Upper lobe of left lung (tissue), 6 donors: ENCODE measurements at regions not wholly inside any gene's neighbourhood (a gene's known extent, or its start where the extent isn't known, plus 50 kb on each side); places are given as distances from the start of the nearest gene placed in this dataset.

Experiments
- ATAC-seq, 2 donors: fragments of 200-7000 bp; cut with Tn5 transposase; one replicate each; pipeline ENCODE4 v1.9.1; 2022; ENCODE audit warnings: mild to moderate bottlenecking in 2 of 2, moderate library complexity in 2 of 2; ENCODE audit not compliant: low FRiP score in 2 of 2
- DNase-seq, 2 donors: peaks; one replicate each; pipeline ENCODE4 v3.0.0-alpha.2; 2019 to 2020
- H3K27ac ChIP-seq, 4 donors: fragments of 200-600 bp; sonication (generic); one replicate each; pipeline ENCODE4 v1.5.1; 2016 to 2019
- H3K27me3 ChIP-seq, 4 donors: fragments of 200-600 bp; sonication (generic); one replicate each; pipeline ENCODE4 v1.5.1; 2017 to 2019
- H3K36me3 ChIP-seq, 4 donors: fragments of 200-600 bp; sonication (generic); one replicate each; pipeline ENCODE4 v1.5.1; 2016 to 2019
- H3K4me1 ChIP-seq, 4 donors: fragments of 200-600 bp; sonication (generic); one replicate each; pipeline ENCODE4 v1.5.1; 2018 to 2019
- H3K4me3 ChIP-seq, 4 donors: fragments of 200-600 bp; sonication (generic); one replicate each; pipeline ENCODE4 v1.5.1; 2017 to 2019; ENCODE audit warnings: mild to moderate bottlenecking in 2 of 4, moderate library complexity in 1 of 4
- H3K9me3 ChIP-seq, 4 donors: fragments of 200-600 bp; sonication (generic); one replicate each; pipeline ENCODE4 v1.5.1; 2018 to 2019
- EP300 ChIP-seq, 4 donors: sonication (generic); formaldehyde crosslinking; IDR thresholded peaks; one replicate each; pipeline ENCODE4 v1.5.1; 2017; ENCODE audit warnings: antibody characterized with exemption in 4 of 4, control low read depth in 2 of 4
- POLR2A ChIP-seq, 4 donors: fragments of 450-650 bp; IDR thresholded peaks; one replicate each; pipeline ENCODE4 v1.5.1; 2016 to 2017; ENCODE audit warnings: antibody characterized with exemption in 4 of 4, mild to moderate bottlenecking in 2 of 4
- POLR2AphosphoS5 ChIP-seq, 2 donors: sonication (generic); formaldehyde crosslinking; IDR thresholded peaks; one replicate each; pipeline ENCODE4 v1.5.1; 2017; ENCODE audit warnings: antibody characterized with exemption in 2 of 2
- WGBS, 2 donors: methylation state at CpG; one replicate each; pipeline ENCODE4 v1.1.5; 2017 to 2018; 5-methylcytosine and 5-hydroxymethylcytosine counted together
- TF ChIP-seq, protein P1 (sequence below), 6 experiments: fragments of 450-650 bp in 4 of 6; fragments of 200-600 bp in 2 of 6; sonication (generic) in 2 of 6; IDR thresholded peaks; one replicate each; pipeline ENCODE4 v1.5.1; 2016 to 2019; ENCODE audit warnings: antibody characterized with exemption in 6 of 6
- donor health status: DM: no; HTN: no; CAD: no; lungs with moderate emphysema.
- donor health status: DM: no; HTN: yes; CAD: no; lungs with severe emphysema.

DNA sequence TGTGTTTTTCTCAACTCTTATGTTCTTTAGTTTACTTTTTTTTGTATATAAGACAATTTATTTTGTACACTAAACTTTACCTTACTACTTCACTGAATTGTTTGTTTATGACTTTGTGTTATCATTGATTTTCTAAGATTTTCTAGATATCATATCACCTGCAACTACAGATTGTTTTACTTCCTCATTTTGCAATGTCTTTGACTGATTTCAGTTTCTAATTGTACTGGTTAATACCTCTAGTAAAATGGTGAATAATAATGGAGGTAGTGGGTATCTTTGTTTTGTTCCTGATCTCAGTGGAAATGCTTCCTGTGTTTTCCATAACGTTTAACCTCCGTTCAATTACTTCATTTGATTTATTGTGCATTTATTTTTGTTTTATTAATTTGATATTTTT lies 490.2 kb downstream of the TLL1 start:
- WGBS, 2 donors, result 56 to 68% methylated on average over 2 of the region's 2 CpGs
- Histone ChIP-seq H3K27ac (no peak overlapping the region), H3K27me3 (no peaks in the 10 kb centered on the region), H3K36me3 (no peaks in the 10 kb centered on the region), H3K9me3 (peaks cover 0 to 2% (median under 1%) of the 10 kb centered on the region in 4 donors), H3K4me1 (no peaks in the 10 kb centered on the region), H3K4me3 (no peak overlapping the region)
- DNase-seq (no peak), ATAC-seq (no peak)
- no peak for TF ChIP-seq EP300 (IDR thresholded peaks at IDR 0.05)
- TF ChIP-seq POLR2A (IDR thresholded peaks at IDR 0.05), result no peak
- TF ChIP-seq, protein P1, sequence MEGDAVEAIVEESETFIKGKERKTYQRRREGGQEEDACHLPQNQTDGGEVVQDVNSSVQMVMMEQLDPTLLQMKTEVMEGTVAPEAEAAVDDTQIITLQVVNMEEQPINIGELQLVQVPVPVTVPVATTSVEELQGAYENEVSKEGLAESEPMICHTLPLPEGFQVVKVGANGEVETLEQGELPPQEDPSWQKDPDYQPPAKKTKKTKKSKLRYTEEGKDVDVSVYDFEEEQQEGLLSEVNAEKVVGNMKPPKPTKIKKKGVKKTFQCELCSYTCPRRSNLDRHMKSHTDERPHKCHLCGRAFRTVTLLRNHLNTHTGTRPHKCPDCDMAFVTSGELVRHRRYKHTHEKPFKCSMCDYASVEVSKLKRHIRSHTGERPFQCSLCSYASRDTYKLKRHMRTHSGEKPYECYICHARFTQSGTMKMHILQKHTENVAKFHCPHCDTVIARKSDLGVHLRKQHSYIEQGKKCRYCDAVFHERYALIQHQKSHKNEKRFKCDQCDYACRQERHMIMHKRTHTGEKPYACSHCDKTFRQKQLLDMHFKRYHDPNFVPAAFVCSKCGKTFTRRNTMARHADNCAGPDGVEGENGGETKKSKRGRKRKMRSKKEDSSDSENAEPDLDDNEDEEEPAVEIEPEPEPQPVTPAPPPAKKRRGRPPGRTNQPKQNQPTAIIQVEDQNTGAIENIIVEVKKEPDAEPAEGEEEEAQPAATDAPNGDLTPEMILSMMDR (IDR thresholded peaks at IDR 0.05), result no peak
- no peak for TF ChIP-seq POLR2AphosphoS5 (IDR thresholded peaks at IDR 0.05)

DNA sequence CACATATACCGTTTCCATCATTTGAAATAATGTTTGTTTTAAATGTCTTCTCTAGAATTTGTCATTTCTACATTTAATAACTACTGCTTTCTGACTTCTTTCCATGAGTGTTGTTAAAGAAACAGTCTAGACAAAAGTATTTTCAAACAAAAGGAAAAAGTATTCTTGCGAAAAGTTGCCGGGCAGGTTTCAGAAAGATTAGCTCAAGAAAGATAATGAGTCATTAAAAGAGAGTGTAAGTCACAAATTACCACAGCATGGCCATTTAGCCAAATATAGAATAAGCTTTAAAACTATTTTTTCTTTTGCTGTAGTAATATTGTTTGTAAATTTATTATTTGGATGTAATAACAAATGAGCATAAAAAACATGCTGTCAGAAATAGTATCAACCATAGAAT lies 493.0 kb downstream of the TLL1 start:
- Histone ChIP-seq H3K27ac (no peak overlapping the region), H3K27me3 (no peaks in the 10 kb centered on the region), H3K4me1 (no peaks in the 10 kb centered on the region), H3K9me3 (peaks cover 0 to 6% (median 2%) of the 10 kb centered on the region in 4 donors), H3K4me3 (no peak overlapping the region), H3K36me3 (no peaks in the 10 kb centered on the region)
- ATAC-seq (no peak), DNase-seq (no peak)
- TF ChIP-seq EP300 (IDR thresholded peaks at IDR 0.05) (no peak), POLR2A (IDR thresholded peaks at IDR 0.05) (no peak), POLR2AphosphoS5 (IDR thresholded peaks at IDR 0.05) (no peak)
- TF ChIP-seq, protein P1 (IDR thresholded peaks at IDR 0.05), result no peak
- 72 to 81% methylated on average over 3 of the region's 3 CpGs for WGBS, 2 donors

DNA sequence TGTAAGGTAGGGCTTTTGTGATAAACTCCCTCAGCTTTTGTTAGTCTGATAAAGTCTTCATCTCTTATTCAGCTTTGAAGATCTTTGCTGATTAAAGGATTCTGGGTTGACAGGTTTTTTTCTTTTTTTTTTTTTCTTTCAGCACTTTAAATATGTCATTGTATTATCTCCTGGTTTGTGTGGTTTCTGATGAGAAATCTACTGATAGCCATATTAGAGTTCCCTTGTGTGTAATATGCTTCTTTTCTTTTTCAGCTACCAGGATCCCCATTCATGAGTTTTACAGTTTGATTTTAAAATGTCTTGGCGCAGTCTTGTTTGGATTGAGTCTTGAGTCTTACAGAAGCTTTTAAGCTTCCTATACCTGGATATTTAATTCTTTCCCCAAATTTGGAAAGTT lies 504.5 kb downstream of the TLL1 start:
- H3K4me1 ChIP-seq, result no peaks in the 10 kb centered on the region
- ATAC-seq (no peak), DNase-seq (no peak)
- peaks cover 0 to 25% (median 9%) of the 10 kb centered on the region in 4 donors for H3K9me3 ChIP-seq
- TF ChIP-seq POLR2A (IDR thresholded peaks at IDR 0.05), result no peak
- no peak for TF ChIP-seq EP300 (IDR thresholded peaks at IDR 0.05)
- TF ChIP-seq POLR2AphosphoS5 (IDR thresholded peaks at IDR 0.05), result no peak
- TF ChIP-seq, protein P1 (IDR thresholded peaks at IDR 0.05), result no peak
- 62 to 82% methylated on average over 1 of the region's 1 CpG for WGBS, 2 donors
- H3K27me3 ChIP-seq, result no peaks in the 10 kb centered on the region
- no peak overlapping the region for H3K27ac ChIP-seq
- no peak overlapping the region for H3K4me3 ChIP-seq
- H3K36me3 ChIP-seq, result no peaks in the 10 kb centered on the region

DNA sequence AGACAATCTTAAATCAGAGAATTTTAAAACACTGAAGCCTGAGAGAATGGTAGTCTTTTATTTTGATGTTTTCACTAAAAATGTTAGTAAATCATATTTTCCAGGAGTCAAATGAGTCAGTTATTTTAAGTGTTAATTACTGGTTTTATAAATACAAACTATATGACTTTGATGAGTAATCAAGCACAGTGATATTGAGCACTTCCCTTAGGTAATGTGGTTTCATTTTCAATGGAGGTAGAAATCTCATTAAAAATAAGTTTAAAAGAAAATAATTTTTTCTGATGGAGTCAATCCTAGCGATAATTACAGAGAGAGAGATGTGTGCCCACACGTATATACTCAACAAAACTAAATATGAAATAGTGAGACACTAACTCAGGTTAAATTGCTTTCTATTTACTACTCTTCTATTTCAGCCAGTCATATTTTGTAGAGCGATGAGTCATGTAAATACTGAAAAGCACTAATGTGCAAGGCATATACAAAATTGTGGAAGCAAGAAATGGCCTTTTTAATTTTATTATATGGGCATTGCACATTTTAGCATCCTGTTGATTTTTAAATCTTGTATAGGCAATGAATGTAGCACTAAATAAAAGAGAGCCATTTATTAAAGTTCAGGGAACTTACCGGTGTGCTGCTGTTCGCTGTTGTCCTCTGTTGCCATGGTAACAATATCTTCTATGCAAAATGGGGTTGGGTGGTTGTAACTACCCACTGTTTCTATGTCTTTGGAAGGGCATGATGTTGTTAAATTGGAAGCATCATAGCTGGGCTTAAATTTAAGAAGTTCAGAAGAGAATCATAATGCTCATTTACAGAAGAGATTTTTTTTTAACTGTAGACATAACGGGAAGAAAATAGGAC lies 513.7 kb downstream of the TLL1 start:
- no peak overlapping the region for H3K4me3 ChIP-seq
- TF ChIP-seq POLR2AphosphoS5 (IDR thresholded peaks at IDR 0.05), result no peak
- no peak for TF ChIP-seq EP300 (IDR thresholded peaks at IDR 0.05)
- no peak for TF ChIP-seq POLR2A (IDR thresholded peaks at IDR 0.05)
- TF ChIP-seq, protein P1 (IDR thresholded peaks at IDR 0.05), result no peak
- H3K27ac ChIP-seq, result no peak overlapping the region
- DNase-seq (no peak), ATAC-seq (no peak)
- H3K9me3 ChIP-seq, result no peaks in the 10 kb centered on the region
- WGBS, 2 donors, result 76 to 80% methylated on average over 6 of the region's 6 CpGs
- no peaks in the 10 kb centered on the region for H3K36me3 ChIP-seq
- no peaks in the 10 kb centered on the region for H3K27me3 ChIP-seq
- H3K4me1 ChIP-seq, result no peaks in the 10 kb centered on the region

DNA sequence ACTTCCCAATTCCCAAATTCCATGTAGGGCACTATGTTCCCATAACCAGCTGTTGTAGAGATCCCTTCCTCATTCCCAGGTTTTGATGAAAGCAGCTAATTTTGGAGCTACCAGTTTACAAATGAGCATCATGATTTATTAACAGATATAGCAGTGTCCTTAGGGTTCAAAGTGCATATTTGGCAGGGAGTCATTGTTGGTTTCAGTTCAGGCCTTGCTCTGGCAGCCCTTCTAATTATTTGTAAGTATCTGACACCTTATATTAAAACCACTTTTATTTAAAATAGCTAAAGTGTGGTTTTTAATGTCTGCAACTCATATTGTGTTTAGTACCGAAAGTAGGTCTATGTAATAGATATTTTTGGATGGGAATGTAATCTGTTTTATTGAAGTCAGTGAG lies 518.5 kb downstream of the TLL1 start:
- ATAC-seq, result no peak
- WGBS, 2 donors, result 63 to 72% methylated on average over 1 of the region's 1 CpG
- Histone ChIP-seq H3K4me1 (no peaks in the 10 kb centered on the region), H3K9me3 (no peaks in the 10 kb centered on the region), H3K4me3 (no peak overlapping the region), H3K27me3 (no peaks in the 10 kb centered on the region), H3K36me3 (no peaks in the 10 kb centered on the region), H3K27ac (no peak overlapping the region)
- DNase-seq, result no peak
- TF ChIP-seq, protein P1 (IDR thresholded peaks at IDR 0.05), result no peak
